ENCODE measurements at regions not wholly inside any gene's neighbourhood (a gene's known extent, or its start where the extent isn't known, plus 50 kb on each side); places are given as distances from the start of the nearest gene placed in this dataset.

DNA sequence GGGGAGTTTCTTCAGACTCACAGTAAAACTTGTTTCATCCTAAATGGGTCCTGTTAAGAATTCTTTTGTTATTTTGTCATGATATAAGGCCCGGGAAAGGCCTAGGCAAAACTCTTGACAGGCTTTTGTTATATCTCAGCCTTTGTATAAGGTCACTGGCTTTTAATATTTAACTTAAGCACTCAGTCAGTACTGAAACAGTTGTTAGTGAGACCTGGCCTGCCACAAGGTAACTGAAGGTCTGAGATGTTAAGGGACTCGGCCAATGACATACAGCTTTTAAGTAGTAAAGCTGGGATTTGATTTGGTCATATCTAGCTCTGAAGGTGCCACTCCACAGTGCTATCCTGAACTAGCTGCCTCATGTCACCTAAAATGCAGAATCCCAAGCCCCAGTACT is 57.2 kb upstream of the STEAP4 start:
- TF ChIP-seq, protein P1, sequence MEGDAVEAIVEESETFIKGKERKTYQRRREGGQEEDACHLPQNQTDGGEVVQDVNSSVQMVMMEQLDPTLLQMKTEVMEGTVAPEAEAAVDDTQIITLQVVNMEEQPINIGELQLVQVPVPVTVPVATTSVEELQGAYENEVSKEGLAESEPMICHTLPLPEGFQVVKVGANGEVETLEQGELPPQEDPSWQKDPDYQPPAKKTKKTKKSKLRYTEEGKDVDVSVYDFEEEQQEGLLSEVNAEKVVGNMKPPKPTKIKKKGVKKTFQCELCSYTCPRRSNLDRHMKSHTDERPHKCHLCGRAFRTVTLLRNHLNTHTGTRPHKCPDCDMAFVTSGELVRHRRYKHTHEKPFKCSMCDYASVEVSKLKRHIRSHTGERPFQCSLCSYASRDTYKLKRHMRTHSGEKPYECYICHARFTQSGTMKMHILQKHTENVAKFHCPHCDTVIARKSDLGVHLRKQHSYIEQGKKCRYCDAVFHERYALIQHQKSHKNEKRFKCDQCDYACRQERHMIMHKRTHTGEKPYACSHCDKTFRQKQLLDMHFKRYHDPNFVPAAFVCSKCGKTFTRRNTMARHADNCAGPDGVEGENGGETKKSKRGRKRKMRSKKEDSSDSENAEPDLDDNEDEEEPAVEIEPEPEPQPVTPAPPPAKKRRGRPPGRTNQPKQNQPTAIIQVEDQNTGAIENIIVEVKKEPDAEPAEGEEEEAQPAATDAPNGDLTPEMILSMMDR (IDR thresholded peaks at IDR 0.05), result no peak

DNA sequence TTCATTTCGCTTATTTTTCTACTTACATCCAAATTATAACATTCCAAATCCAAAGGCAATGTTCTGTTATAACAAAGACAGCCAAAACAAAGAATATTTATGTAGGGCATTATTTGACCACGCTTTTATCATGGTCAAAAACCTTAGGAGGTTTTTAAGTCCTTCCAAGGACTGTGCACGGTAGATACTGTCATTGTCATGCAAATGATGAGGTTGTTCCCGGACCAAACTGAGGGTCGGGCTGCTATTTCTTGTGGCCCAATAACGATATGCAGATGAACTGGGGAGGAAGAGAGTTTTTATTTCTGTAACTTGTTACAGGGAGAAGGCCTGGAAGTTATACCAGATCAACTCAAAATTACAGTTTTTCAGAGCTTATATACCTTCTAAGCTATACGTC is 56.6 kb upstream of the STEAP4 start:
- TF ChIP-seq, protein P1 (IDR thresholded peaks at IDR 0.05), result no peak

DNA sequence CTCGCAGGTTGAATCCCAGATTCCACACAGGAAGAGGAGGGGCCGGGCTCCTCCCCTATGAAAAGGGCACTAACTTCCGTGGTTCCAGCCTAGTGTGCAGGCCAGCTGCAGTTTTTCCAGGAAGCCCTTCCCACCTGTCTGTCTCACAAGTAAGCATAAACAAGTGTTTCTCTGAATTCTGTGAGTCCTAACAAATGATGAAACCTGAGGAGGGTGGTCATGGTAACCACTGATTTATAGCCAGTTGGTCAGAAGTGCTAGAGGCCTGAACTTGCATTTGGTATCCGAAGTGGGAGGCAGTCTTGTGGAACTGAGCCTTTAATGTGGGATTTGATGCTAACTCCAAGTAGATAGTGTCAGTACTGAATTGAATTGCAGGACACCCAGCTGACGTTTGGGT is 54.7 kb upstream of the STEAP4 start:
- TF ChIP-seq, protein P1 (IDR thresholded peaks at IDR 0.05), result no peak

DNA sequence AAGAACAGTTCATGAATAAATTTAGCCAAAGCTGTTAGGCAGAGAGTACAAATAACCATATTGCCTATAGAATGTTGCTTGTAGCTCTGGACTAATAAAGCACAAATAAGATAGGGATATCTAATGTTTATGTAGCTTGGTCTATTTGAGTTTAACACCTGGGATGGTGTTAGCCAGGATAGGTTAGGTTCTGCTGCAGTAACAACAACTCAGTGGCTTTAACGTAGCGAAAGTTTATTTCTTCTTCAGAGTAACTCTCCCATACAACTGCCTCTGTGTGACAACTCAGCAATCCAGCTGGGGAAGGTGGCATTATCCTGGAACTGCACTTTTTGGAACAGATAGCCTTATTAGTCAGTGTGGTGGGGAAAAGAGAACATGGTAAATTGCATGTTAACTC is 52.2 kb upstream of the STEAP4 start:
- TF ChIP-seq, protein P1 (IDR thresholded peaks at IDR 0.05), result no peak

DNA sequence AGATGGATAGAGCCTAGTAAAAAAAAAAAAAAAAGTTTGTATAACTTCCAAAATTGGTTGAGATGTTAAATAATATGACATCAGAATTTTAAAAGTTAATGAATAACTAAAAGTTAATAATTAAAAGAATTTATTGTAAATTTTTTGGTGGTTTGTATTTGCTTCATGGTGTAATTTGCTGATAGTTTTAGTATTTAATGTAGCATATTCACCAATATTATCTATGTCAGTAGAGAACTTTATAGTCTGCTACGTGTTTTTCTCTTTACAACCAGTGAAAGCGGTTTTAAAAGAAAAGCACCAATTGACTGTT is 51.8 kb upstream of the STEAP4 start:
- TF ChIP-seq, protein P1 (IDR thresholded peaks at IDR 0.05), result no peak

DNA sequence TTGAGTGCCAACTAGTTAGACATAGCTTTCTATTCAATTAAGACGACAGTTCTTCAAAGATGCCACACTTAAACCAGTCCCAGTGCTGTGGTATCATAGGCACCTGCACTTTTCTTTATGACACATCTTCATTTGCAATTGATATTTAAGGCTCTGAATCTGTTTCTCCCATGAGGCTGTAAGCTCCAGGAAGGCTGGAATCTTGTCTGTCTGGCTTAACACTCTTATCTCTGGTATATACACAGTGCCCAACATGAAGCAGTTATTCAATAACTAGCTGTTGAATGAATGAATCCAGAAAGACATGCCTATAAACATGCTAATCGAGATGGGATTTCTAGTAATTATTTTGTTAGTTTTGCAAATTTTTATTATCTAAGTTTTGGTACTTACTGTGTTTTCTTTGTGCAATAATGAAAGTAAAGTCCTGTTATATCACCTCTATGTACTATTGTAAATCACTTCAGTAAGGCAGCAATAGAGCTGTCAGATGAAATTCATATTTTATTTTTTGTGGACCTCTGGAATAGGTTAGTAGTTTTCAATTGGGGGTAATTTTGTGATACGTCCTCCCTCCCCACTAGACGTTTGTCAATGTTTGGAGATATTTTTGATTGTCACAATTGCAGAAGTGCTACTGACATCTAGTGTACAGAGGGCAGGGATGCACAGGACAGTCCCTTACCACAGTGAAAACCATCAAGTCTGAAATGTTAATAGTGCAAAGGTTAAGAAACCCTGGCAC is 51.3 kb upstream of the STEAP4 start:
- TF ChIP-seq, protein P1 (IDR thresholded peaks at IDR 0.05), result peak; percentile 86

DNA sequence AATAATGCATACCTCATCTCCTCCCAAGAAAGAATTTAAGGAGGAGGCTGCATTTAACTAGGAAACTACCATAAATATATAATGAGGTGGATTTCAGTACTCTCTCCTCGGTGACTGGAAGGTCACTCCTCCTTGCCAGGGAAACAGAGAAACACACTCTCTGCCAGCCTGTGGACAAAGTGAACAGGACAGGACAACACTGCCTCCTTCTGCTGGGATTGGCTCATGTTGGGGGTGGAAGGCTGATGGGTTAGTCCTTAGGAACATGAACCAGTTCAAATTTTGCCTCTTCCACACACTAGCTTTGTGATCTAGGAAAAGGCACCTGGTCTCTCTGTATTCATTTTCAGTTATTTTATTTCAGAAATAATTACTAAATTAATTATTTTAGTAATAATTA is 50.6 kb upstream of the STEAP4 start:
- TF ChIP-seq, protein P1 (IDR thresholded peaks at IDR 0.05), result peak; percentile 47
